Naive B cell (primary cell): ENCODE measurements at regions not wholly inside any gene's neighbourhood (a gene's known extent, or its start where the extent isn't known, plus 50 kb on each side); places are given as distances from the start of the nearest gene placed in this dataset.
"Not testable (repeated sequence)": the region's sequence is repeated elsewhere in the genome, so short reads cannot be mapped to it uniquely, and the experiment has no call there.

ENCODE experiments used
- ATAC-seq, 2 donors: fragments of 150-1000 bp; cut with Tn5 transposase; 2 replicates each; pipeline ENCODE4 v1.10.0; 2021; ENCODE audit warnings: low read depth in 2 of 2, mild to moderate bottlenecking in 2 of 2, moderate library complexity in 2 of 2
- DNase-seq: peaks from one replicate; pipeline ENCODE4 v3.0.0; 2022
- H3K27ac Mint-ChIP-seq, 6 donors: one replicate each; pipeline ENCODE4 v1.8.0; 2020 to 2022; ENCODE audit warnings: mild to moderate bottlenecking in 6 of 6, mixed read lengths in 6 of 6, moderate library complexity in 5 of 6, inconsistent platforms in 2 of 6
- H3K27me3 Mint-ChIP-seq, 3 donors: one replicate each; pipeline ENCODE4 v1.8.0; 2021 to 2022; ENCODE audit warnings: mixed read lengths in 3 of 3, mild to moderate bottlenecking in 1 of 3
- H3K36me3 Mint-ChIP-seq, 2 donors: one replicate each; pipeline ENCODE4 v1.8.0; 2020 to 2022; ENCODE audit warnings: mixed read lengths in 2 of 2, inconsistent platforms in 1 of 2, mild to moderate bottlenecking in 1 of 2
- H3K4me1 Mint-ChIP-seq, 3 donors: one replicate each; pipeline ENCODE4 v1.8.0; 2020 to 2022; ENCODE audit warnings: mixed read lengths in 3 of 3, inconsistent platforms in 1 of 3, mild to moderate bottlenecking in 1 of 3, moderate library complexity in 1 of 3
- H3K4me3 Mint-ChIP-seq, 8 donors: one replicate each; pipeline ENCODE4 v1.8.0; 2020 to 2022; ENCODE audit warnings: mild to moderate bottlenecking in 8 of 8, mixed read lengths in 8 of 8, moderate library complexity in 8 of 8, inconsistent platforms in 2 of 8
- H3K9me3 Mint-ChIP-seq, 7 donors: one replicate each; pipeline ENCODE4 v1.8.0; 2020 to 2022; ENCODE audit warnings: mixed read lengths in 7 of 7, mild to moderate bottlenecking in 5 of 7, inconsistent platforms in 2 of 7, moderate library complexity in 1 of 7

GRCh38 chr11:81989093-81989492 is 744.6 kb downstream of the FAM181B start:
- ATAC-seq (no peak), DNase-seq (no peak)
- Mint-ChIP-seq H3K9me3 (peaks cover 0 to 17% (median 6%) of the 10 kb centered on the region in 7 donors), H3K27ac (no peak overlapping the region), H3K36me3 (peaks cover 0 to 8% of the 10 kb centered on the region in 2 donors), H3K27me3 (no peaks in the 10 kb centered on the region), H3K4me3 (no peak overlapping the region), H3K4me1 (peaks cover 0 to 2% (median 0%) of the 10 kb centered on the region in 3 donors)

GRCh38 chr11:81987829-81988472 is 745.7 kb downstream of the FAM181B start:
- Mint-ChIP-seq H3K9me3 (peaks cover 0 to 22% (median 6%) of the 10 kb centered on the region in 7 donors), H3K4me3 (no peak overlapping the region), H3K27ac (no peak overlapping the region), H3K36me3 (peaks cover 0 to 8% of the 10 kb centered on the region in 2 donors), H3K27me3 (no peaks in the 10 kb centered on the region), H3K4me1 (peaks cover 0 to 2% (median 0%) of the 10 kb centered on the region in 3 donors)
- ATAC-seq (no peak), DNase-seq (no peak)

DNA sequence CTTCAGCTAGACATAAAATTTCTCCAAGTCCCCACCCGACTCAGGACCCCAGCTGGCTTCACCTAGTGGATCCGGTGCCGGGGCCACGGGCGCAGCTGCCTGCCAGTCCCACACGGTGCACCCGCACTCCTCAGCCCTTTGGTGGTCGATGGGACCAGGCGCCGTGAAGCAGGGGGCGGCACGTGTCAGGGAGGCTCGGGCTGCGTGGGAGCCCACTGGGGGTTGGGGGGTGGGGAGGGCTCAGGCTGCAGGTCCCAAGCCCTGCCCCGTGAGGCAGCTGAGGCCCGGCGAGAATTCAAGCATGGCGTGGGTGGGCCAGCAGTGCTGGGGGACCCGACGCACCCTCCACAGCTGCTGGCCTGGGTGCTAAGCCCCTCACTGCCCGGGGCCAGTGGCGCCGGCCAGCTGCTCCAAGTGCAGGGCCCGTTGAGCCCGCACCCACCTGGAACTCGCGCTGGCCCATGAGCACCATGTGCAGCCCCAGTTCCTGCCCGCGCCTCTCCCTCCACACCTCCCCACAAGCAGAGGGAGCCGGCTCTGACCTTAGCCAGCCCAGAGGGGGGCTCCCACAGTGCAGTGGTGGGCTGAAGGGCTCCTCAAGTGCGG is 747.0 kb downstream of the FAM181B start:
- no peak overlapping the region for H3K27ac Mint-ChIP-seq
- peaks cover 0 to 8% of the 10 kb centered on the region in 2 donors for H3K36me3 Mint-ChIP-seq
- ATAC-seq (no peak), DNase-seq (no peak)
- H3K4me1 Mint-ChIP-seq: peaks cover 0 to 2% (median 0%) of the 10 kb centered on the region in 3 donors
- H3K4me3 Mint-ChIP-seq: no peak overlapping the region
- H3K9me3 Mint-ChIP-seq: peaks cover 0 to 22% (median 6%) of the 10 kb centered on the region in 7 donors
- H3K27me3 Mint-ChIP-seq: no peaks in the 10 kb centered on the region

DNA sequence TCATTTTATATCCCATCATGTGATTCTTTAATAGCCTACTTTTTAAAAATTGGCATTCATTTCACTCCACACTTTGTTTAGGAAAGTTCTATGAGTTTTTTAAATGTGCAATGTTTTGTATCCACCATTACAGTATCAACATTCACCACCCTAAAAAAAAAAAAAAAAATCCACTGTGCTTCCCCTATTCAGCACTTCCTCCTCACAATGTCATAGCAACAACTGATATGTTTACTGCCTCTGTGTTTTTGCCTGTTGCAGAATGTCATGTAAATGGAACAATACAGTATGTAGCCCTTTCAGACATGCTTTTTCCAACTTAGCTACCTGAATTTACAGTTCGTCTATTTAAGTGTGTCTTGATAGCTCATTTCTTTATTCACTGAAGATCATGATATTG is 754.2 kb downstream of the FAM181B start:
- Mint-ChIP-seq H3K9me3 (peaks cover 0 to 24% (median 6%) of the 10 kb centered on the region in 7 donors), H3K4me1 (peaks cover 0 to 5% (median 0%) of the 10 kb centered on the region in 3 donors), H3K36me3 (peaks cover 0 to 1% of the 10 kb centered on the region in 2 donors), H3K4me3 (no peak overlapping the region), H3K27me3 (peaks cover 0 to 1% (median 0%) of the 10 kb centered on the region in 3 donors), H3K27ac (peak overlapping the region in 1 of 6 donors; percentile 41)
- DNase-seq: peak; percentile 11
- ATAC-seq: peak; percentile 81 to 89

- ATAC-seq (no peak), DNase-seq (no peak)
- no peak overlapping the region for H3K27ac Mint-ChIP-seq
Observed at GRCh38 chr11:81975261-81975900, 758.3 kb downstream of the FAM181B start.

DNA sequence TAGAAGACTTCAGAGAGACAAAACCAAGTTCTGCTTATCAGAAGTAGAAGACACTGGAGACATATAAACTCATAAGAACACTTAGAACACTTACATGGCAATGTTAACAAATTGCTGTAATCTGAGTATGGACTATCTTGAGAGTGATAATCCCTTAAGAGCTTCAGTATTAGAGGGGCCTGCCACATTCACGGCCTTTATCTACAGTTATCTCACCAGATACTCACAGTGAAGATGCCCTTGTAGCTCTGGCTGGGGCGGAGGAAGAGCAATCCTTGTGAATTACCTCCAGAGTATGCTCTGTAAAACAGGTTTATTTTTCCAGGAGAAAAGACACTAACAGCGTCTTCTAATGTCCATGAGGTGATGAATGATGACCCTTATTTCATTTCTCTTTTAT is 762.8 kb downstream of the FAM181B start:
- ATAC-seq (no peak), DNase-seq (no peak)
- Mint-ChIP-seq H3K4me3 (no peak overlapping the region), H3K27ac (no peak overlapping the region), H3K27me3 (peaks cover 0 to 5% (median 0%) of the 10 kb centered on the region in 3 donors), H3K4me1 (peaks cover 0 to 11% (median 6%) of the 10 kb centered on the region in 3 donors), H3K9me3 (no peaks in the 10 kb centered on the region), H3K36me3 (no peaks in the 10 kb centered on the region)

More at GRCh38 chr11:81975261-81975900, 758.3 kb downstream of the FAM181B start:
- Mint-ChIP-seq H3K9me3 (peaks cover 0 to 11% (median 4%) of the 10 kb centered on the region in 7 donors), H3K4me1 (peaks cover 0 to 5% (median 5%) of the 10 kb centered on the region in 3 donors), H3K27me3 (peaks cover 0 to 5% (median 0%) of the 10 kb centered on the region in 3 donors), H3K4me3 (no peak overlapping the region), H3K36me3 (no peaks in the 10 kb centered on the region)

GRCh38 chr11:81967242-81967641 is 766.4 kb downstream of the FAM181B start:
- H3K36me3 Mint-ChIP-seq: no peaks in the 10 kb centered on the region
- H3K4me1 Mint-ChIP-seq: peaks cover 0 to 11% (median 6%) of the 10 kb centered on the region in 3 donors
- no peaks in the 10 kb centered on the region for H3K27me3 Mint-ChIP-seq
- no peaks in the 10 kb centered on the region for H3K9me3 Mint-ChIP-seq
- H3K27ac Mint-ChIP-seq: no peak overlapping the region
- DNase-seq (no peak), ATAC-seq (no peak)
- H3K4me3 Mint-ChIP-seq: peak overlapping the region in 2 of 8 donors; percentile 20 to 40

DNA sequence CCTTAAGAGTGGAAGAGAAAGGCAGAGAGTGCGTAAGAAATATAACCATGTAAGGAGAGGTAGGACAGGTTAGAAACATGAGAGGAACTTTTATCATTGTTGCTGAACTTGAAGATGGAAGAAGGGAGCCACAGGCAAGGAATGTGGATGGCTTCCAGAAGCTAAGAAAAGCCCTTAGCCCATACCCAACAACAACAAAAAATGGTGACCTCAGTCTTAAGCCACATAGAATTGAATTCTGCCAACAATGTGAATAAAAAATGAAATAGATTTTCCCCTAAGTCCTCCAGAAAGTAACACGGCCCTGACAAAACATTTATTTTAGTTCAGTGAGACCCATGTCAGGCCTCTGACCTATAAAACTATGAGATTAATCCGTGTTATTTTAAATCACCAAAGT is 767.3 kb downstream of the FAM181B start:
- no peak overlapping the region for H3K27ac Mint-ChIP-seq
- peaks cover 0 to 11% (median 6%) of the 10 kb centered on the region in 3 donors for H3K4me1 Mint-ChIP-seq
- no peaks in the 10 kb centered on the region for H3K36me3 Mint-ChIP-seq
- H3K9me3 Mint-ChIP-seq: no peaks in the 10 kb centered on the region
- ATAC-seq (no peak), DNase-seq (no peak)
- H3K4me3 Mint-ChIP-seq: no peak overlapping the region
- no peaks in the 10 kb centered on the region for H3K27me3 Mint-ChIP-seq

DNA sequence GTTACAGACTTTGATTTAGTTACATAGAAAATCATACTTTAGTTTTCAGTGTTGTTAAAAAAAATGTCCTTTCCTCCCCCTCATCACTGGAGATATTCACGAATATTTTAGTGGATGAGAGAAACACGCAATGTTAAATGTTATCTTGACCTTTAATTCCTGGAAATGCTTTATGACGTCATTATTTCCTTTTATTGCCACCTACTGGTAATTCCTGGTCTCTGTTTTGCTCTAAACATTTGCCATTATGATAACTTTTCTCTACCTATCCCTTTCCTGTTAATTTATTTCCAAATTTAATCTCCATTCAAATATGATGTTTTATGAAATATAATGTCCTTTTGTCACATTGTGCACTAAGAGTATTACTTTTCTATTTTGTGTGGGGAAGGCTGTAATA is 770.6 kb downstream of the FAM181B start:
- ATAC-seq (no peak), DNase-seq (no peak)
- Mint-ChIP-seq H3K9me3 (no peaks in the 10 kb centered on the region), H3K4me3 (no peak overlapping the region), H3K4me1 (peaks cover 0 to 6% (median 6%) of the 10 kb centered on the region in 3 donors), H3K27ac (no peak overlapping the region), H3K36me3 (no peaks in the 10 kb centered on the region), H3K27me3 (no peaks in the 10 kb centered on the region)

GRCh38 chr11:81960443-81960842 is 773.2 kb downstream of the FAM181B start:
- H3K27me3 Mint-ChIP-seq: no peaks in the 10 kb centered on the region
- DNase-seq (no peak), ATAC-seq (no peak)
- H3K9me3 Mint-ChIP-seq: peaks cover 0 to 16% (median 7%) of the 10 kb centered on the region in 7 donors
- no peak overlapping the region for H3K27ac Mint-ChIP-seq
- H3K4me3 Mint-ChIP-seq: no peak overlapping the region
- H3K36me3 Mint-ChIP-seq: peaks cover 0 to 13% of the 10 kb centered on the region in 2 donors
- no peaks in the 10 kb centered on the region for H3K4me1 Mint-ChIP-seq

GRCh38 chr11:81959341-81959740 is 774.3 kb downstream of the FAM181B start:
- Mint-ChIP-seq H3K9me3 (peaks cover 0 to 20% (median 7%) of the 10 kb centered on the region in 7 donors), H3K4me3 (no peak overlapping the region), H3K4me1 (no peaks in the 10 kb centered on the region), H3K27me3 (no peaks in the 10 kb centered on the region), H3K27ac (no peak overlapping the region), H3K36me3 (peaks cover 0 to 13% of the 10 kb centered on the region in 2 donors)
- no peak for DNase-seq
- no peak for ATAC-seq

- H3K4me1 Mint-ChIP-seq, H3K4me3 Mint-ChIP-seq, DNase-seq, H3K27ac Mint-ChIP-seq, H3K27me3 Mint-ChIP-seq, ATAC-seq: not testable (repeated sequence)
- peaks cover 0 to 13% of the 10 kb centered on the region in 2 donors for H3K36me3 Mint-ChIP-seq
- peaks cover 0 to 20% (median 11%) of the 10 kb centered on the region in 7 donors for H3K9me3 Mint-ChIP-seq
Observed at GRCh38 chr11:81954301-81954700, 779.4 kb downstream of the FAM181B start.

- DNase-seq: no peak
- H3K36me3 Mint-ChIP-seq: no peaks in the 10 kb centered on the region
- no peak for ATAC-seq
- H3K4me3 Mint-ChIP-seq: no peak overlapping the region
- no peaks in the 10 kb centered on the region for H3K27me3 Mint-ChIP-seq
- H3K27ac Mint-ChIP-seq: no peak overlapping the region
- peaks cover 0 to 5% (median 0%) of the 10 kb centered on the region in 3 donors for H3K4me1 Mint-ChIP-seq
- H3K9me3 Mint-ChIP-seq: peaks cover 0 to 4% (median 0%) of the 10 kb centered on the region in 7 donors
Observed at GRCh38 chr11:81946831-81947230, 786.8 kb downstream of the FAM181B start.

DNA sequence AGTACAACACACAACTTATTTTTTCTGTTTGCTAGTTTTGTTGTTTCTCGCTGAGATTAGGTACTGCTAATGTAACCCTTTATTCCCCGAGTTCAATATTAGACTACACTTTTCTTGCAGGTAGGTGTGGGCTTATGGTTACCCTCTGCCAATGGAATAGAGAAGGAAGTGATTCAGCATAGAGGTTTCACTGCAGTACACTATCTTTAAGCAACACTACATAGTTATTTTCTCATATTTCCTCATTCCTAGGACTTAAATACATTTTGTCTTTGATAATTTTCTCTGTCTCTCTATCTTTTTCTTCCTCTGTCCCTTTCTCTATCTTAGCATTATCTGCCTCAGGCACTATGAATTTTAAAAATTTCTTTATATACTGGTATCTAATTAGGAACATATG is 791.0 kb downstream of the FAM181B start:
- no peak overlapping the region for H3K27ac Mint-ChIP-seq
- H3K27me3 Mint-ChIP-seq: no peaks in the 10 kb centered on the region
- ATAC-seq: no peak
- H3K9me3 Mint-ChIP-seq: peaks cover 0 to 4% (median 1%) of the 10 kb centered on the region in 7 donors
- H3K36me3 Mint-ChIP-seq: no peaks in the 10 kb centered on the region
- no peak for DNase-seq
- H3K4me3 Mint-ChIP-seq: no peak overlapping the region
- no peaks in the 10 kb centered on the region for H3K4me1 Mint-ChIP-seq
